H1 (cell line): ENCODE measurements at regions not wholly inside any gene's neighbourhood (a gene's known extent, or its start where the extent isn't known, plus 50 kb on each side); places are given as distances from the start of the nearest gene placed in this dataset.

Experiments
- BACH1 ChIP-seq: IDR thresholded peaks from 2 replicates; pipeline ENCODE4 v1.6.1; 2012; ENCODE audit warnings: low read length, improper control_type of control experiment
- EP300 ChIP-seq, 2 experiments: IDR thresholded peaks; 1 replicate in 1 of 2; 2 replicates in 1 of 2; pipeline ENCODE4 v1.6.1; 2011 to 2012; ENCODE audit warnings: low read depth in 2 of 2, low read length in 2 of 2, mild to moderate bottlenecking in 2 of 2, borderline replicate concordance in 1 of 2, inconsistent platforms in 1 of 2, moderate library complexity in 1 of 2
- HDAC2 ChIP-seq, 2 experiments: fragments of 300-600 bp in 1 of 2; sonication (generic) in 1 of 2; IDR thresholded peaks; 2 replicates each; pipeline ENCODE4 v1.6.1; 2011 to 2012; ENCODE audit warnings: low read depth in 2 of 2, low read length in 2 of 2, mild to moderate bottlenecking in 2 of 2, moderate library complexity in 2 of 2, borderline replicate concordance in 1 of 2, inconsistent platforms in 1 of 2
- KDM1A ChIP-seq: fragments of 200-600, 300-600 bp; sonication (generic); IDR thresholded peaks from 2 replicates; pipeline ENCODE4 v1.7.1; 2016; ENCODE audit warnings: mild to moderate bottlenecking, low read length, borderline replicate concordance
- POLR2A ChIP-seq, 2 experiments: IDR thresholded peaks; 1 replicate in 1 of 2; 2 replicates in 1 of 2; pipeline ENCODE4 v1.6.1; 2011; ENCODE audit warnings: low read depth in 2 of 2, low read length in 2 of 2, mild to moderate bottlenecking in 2 of 2; ENCODE audit errors: control extremely low read depth in 1 of 2
- RAD21 ChIP-seq, 2 experiments: IDR thresholded peaks in 1 of 2; conservative IDR thresholded peaks in 1 of 2; 2 replicates each; pipeline ENCODE4 v1.6.1; 2011; ENCODE audit warnings: low read depth in 2 of 2, low read length in 2 of 2, improper control_type of control experiment in 1 of 2, inconsistent platforms in 1 of 2, mild to moderate bottlenecking in 1 of 2, moderate library complexity in 1 of 2
- TEAD4 ChIP-seq: IDR thresholded peaks from 2 replicates; pipeline ENCODE4 v1.6.1; 2012; ENCODE audit warnings: low read depth, low read length, inconsistent platforms, mixed read lengths
- YY1 ChIP-seq: IDR thresholded peaks from 2 replicates; pipeline ENCODE4 v1.6.1; 2011; ENCODE audit warnings: low read depth, mild to moderate bottlenecking, low read length
- TF ChIP-seq, protein P1 (sequence below), 3 experiments: IDR thresholded peaks; 1 replicate in 2 of 3; 2 replicates in 1 of 3; pipeline versions ENCODE4 v1.5.1 to v1.6.1; 2011; ENCODE audit warnings: low read length in 3 of 3, mild to moderate bottlenecking in 3 of 3, inconsistent platforms in 2 of 3, low read depth in 1 of 3, moderate library complexity in 1 of 3; ENCODE audit not compliant: insufficient read depth in 1 of 3; ENCODE audit errors: control extremely low read depth in 1 of 3
- TF ChIP-seq, protein P2 (sequence below): IDR thresholded peaks from 2 replicates; pipeline ENCODE4 v1.6.1; 2012; ENCODE audit warnings: low read length, inconsistent platforms
- TF ChIP-seq, protein P3 (sequence below): IDR thresholded peaks from 2 replicates; pipeline ENCODE4 v1.6.1; 2012; ENCODE audit warnings: inconsistent platforms

- no peak for TF ChIP-seq POLR2A (IDR thresholded peaks at IDR 0.05; ENCODE audit: control extremely low read depth in 1 of 2, low read depth in 2 of 2, low read length in 2 of 2)
- no peak for TF ChIP-seq EP300 (IDR thresholded peaks at IDR 0.05; ENCODE audit: borderline replicate concordance in 1 of 2, low read depth in 2 of 2, low read length in 2 of 2)
- TF ChIP-seq, protein P1, sequence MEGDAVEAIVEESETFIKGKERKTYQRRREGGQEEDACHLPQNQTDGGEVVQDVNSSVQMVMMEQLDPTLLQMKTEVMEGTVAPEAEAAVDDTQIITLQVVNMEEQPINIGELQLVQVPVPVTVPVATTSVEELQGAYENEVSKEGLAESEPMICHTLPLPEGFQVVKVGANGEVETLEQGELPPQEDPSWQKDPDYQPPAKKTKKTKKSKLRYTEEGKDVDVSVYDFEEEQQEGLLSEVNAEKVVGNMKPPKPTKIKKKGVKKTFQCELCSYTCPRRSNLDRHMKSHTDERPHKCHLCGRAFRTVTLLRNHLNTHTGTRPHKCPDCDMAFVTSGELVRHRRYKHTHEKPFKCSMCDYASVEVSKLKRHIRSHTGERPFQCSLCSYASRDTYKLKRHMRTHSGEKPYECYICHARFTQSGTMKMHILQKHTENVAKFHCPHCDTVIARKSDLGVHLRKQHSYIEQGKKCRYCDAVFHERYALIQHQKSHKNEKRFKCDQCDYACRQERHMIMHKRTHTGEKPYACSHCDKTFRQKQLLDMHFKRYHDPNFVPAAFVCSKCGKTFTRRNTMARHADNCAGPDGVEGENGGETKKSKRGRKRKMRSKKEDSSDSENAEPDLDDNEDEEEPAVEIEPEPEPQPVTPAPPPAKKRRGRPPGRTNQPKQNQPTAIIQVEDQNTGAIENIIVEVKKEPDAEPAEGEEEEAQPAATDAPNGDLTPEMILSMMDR (IDR thresholded peaks at IDR 0.05; ENCODE audit: control extremely low read depth in 1 of 3, insufficient read depth in 1 of 3, low read depth in 1 of 3, low read length in 3 of 3) = no peak
- TF ChIP-seq TEAD4 = no peak
- no peak for TF ChIP-seq KDM1A
- TF ChIP-seq BACH1 = no peak
- no peak for TF ChIP-seq HDAC2 (IDR thresholded peaks at IDR 0.05; ENCODE audit: borderline replicate concordance in 1 of 2, low read depth in 2 of 2, low read length in 2 of 2)
- TF ChIP-seq YY1 = no peak
- TF ChIP-seq, protein P2, sequence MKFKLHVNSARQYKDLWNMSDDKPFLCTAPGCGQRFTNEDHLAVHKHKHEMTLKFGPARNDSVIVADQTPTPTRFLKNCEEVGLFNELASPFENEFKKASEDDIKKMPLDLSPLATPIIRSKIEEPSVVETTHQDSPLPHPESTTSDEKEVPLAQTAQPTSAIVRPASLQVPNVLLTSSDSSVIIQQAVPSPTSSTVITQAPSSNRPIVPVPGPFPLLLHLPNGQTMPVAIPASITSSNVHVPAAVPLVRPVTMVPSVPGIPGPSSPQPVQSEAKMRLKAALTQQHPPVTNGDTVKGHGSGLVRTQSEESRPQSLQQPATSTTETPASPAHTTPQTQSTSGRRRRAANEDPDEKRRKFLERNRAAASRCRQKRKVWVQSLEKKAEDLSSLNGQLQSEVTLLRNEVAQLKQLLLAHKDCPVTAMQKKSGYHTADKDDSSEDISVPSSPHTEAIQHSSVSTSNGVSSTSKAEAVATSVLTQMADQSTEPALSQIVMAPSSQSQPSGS = no peak
- TF ChIP-seq, protein P3, sequence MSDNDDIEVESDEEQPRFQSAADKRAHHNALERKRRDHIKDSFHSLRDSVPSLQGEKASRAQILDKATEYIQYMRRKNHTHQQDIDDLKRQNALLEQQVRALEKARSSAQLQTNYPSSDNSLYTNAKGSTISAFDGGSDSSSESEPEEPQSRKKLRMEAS = no peak
- TF ChIP-seq RAD21 (IDR thresholded peaks at IDR 0.05 in 1 of 2, conservative IDR thresholded peaks at IDR 0.05 in 1 of 2; ENCODE audit: low read depth in 2 of 2, low read length in 2 of 2) = no peak
Measured at GRCh38 chr2:43125090-43125998, 101.1 kb downstream of the ZFP36L2 start.
